ENCODE measurements at regions not wholly inside any gene's neighbourhood (a gene's known extent, or its start where the extent isn't known, plus 50 kb on each side); places are given as distances from the start of the nearest gene placed in this dataset.

- TF ChIP-seq, protein P1, sequence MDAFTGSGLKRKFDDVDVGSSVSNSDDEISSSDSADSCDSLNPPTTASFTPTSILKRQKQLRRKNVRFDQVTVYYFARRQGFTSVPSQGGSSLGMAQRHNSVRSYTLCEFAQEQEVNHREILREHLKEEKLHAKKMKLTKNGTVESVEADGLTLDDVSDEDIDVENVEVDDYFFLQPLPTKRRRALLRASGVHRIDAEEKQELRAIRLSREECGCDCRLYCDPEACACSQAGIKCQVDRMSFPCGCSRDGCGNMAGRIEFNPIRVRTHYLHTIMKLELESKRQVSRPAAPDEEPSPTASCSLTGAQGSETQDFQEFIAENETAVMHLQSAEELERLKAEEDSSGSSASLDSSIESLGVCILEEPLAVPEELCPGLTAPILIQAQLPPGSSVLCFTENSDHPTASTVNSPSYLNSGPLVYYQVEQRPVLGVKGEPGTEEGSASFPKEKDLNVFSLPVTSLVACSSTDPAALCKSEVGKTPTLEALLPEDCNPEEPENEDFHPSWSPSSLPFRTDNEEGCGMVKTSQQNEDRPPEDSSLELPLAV (CRISPR knock-in tag; conservative IDR thresholded peaks at IDR 0.05; ENCODE audit: low read depth): no peak
- TF ChIP-seq, protein P2, sequence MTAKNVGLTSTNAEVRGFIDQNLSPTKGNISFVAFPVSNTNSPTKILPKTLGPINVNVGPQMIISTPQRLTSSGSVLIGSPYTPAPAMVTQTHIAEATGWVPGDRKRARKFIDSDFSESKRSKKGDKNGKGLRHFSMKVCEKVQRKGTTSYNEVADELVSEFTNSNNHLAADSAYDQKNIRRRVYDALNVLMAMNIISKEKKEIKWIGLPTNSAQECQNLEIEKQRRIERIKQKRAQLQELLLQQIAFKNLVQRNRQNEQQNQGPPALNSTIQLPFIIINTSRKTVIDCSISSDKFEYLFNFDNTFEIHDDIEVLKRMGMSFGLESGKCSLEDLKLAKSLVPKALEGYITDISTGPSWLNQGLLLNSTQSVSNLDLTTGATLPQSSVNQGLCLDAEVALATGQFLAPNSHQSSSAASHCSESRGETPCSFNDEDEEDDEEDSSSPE (CRISPR knock-in tag; IDR thresholded peaks at IDR 0.05): no peak
- TF ChIP-seq KDM6A (CRISPR knock-in tag; IDR thresholded peaks at IDR 0.05; ENCODE audit: low read depth) (no peak), CREBL2 (CRISPR knock-in tag; IDR thresholded peaks at IDR 0.05; ENCODE audit: borderline replicate concordance) (no peak), ZFY (CRISPR knock-in tag; IDR thresholded peaks at IDR 0.05) (peak; percentile 51; the same call in 1 of the 2 replicates), ATF5 (CRISPR knock-in tag; IDR thresholded peaks at IDR 0.05; ENCODE audit: low read depth) (no peak), ZNF44 (CRISPR knock-in tag; IDR thresholded peaks at IDR 0.05) (no peak), NFATC3 (CRISPR knock-in tag; IDR thresholded peaks at IDR 0.05) (no peak), HOXD1 (CRISPR knock-in tag; IDR thresholded peaks at IDR 0.05) (no peak), ISL2 (CRISPR knock-in tag; IDR thresholded peaks at IDR 0.05) (no peak), IRX3 (CRISPR knock-in tag; IDR thresholded peaks at IDR 0.05; ENCODE audit: borderline replicate concordance, low read depth) (no peak), ZNF367 (CRISPR knock-in tag; IDR thresholded peaks at IDR 0.05; ENCODE audit: borderline replicate concordance) (no peak), NPAS2 (CRISPR knock-in tag; IDR thresholded peaks at IDR 0.05; ENCODE audit: borderline replicate concordance) (no peak), EED (CRISPR knock-in tag; IDR thresholded peaks at IDR 0.05) (no peak), ZKSCAN1 (IDR thresholded peaks at IDR 0.05; ENCODE audit: low read length) (no peak), XRCC5 (optimal IDR thresholded peaks at IDR 0.05; ENCODE audit: low read length) (no peak), ONECUT2 (CRISPR knock-in tag; IDR thresholded peaks at IDR 0.05) (no peak), POLR2AphosphoS2 (IDR thresholded peaks at IDR 0.05; ENCODE audit: low read depth, low read length) (no peak), ZNF850 (CRISPR knock-in tag; conservative IDR thresholded peaks at IDR 0.05) (no peak)
- TF ChIP-seq, protein P3, sequence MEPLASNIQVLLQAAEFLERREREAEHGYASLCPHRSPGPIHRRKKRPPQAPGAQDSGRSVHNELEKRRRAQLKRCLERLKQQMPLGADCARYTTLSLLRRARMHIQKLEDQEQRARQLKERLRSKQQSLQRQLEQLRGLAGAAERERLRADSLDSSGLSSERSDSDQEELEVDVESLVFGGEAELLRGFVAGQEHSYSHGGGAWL (CRISPR knock-in tag; IDR thresholded peaks at IDR 0.05): no peak
- TF ChIP-seq, protein P4, sequence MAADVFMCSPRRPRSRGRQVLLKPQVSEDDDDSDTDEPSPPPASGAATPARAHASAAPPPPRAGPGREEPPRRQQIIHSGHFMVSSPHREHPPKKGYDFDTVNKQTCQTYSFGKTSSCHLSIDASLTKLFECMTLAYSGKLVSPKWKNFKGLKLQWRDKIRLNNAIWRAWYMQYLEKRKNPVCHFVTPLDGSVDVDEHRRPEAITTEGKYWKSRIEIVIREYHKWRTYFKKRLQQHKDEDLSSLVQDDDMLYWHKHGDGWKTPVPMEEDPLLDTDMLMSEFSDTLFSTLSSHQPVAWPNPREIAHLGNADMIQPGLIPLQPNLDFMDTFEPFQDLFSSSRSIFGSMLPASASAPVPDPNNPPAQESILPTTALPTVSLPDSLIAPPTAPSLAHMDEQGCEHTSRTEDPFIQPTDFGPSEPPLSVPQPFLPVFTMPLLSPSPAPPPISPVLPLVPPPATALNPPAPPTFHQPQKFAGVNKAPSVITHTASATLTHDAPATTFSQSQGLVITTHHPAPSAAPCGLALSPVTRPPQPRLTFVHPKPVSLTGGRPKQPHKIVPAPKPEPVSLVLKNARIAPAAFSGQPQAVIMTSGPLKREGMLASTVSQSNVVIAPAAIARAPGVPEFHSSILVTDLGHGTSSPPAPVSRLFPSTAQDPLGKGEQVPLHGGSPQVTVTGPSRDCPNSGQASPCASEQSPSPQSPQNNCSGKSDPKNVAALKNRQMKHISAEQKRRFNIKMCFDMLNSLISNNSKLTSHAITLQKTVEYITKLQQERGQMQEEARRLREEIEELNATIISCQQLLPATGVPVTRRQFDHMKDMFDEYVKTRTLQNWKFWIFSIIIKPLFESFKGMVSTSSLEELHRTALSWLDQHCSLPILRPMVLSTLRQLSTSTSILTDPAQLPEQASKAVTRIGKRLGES (CRISPR knock-in tag; IDR thresholded peaks at IDR 0.05; ENCODE audit: borderline replicate concordance): no peak
- TF ChIP-seq, protein P5, sequence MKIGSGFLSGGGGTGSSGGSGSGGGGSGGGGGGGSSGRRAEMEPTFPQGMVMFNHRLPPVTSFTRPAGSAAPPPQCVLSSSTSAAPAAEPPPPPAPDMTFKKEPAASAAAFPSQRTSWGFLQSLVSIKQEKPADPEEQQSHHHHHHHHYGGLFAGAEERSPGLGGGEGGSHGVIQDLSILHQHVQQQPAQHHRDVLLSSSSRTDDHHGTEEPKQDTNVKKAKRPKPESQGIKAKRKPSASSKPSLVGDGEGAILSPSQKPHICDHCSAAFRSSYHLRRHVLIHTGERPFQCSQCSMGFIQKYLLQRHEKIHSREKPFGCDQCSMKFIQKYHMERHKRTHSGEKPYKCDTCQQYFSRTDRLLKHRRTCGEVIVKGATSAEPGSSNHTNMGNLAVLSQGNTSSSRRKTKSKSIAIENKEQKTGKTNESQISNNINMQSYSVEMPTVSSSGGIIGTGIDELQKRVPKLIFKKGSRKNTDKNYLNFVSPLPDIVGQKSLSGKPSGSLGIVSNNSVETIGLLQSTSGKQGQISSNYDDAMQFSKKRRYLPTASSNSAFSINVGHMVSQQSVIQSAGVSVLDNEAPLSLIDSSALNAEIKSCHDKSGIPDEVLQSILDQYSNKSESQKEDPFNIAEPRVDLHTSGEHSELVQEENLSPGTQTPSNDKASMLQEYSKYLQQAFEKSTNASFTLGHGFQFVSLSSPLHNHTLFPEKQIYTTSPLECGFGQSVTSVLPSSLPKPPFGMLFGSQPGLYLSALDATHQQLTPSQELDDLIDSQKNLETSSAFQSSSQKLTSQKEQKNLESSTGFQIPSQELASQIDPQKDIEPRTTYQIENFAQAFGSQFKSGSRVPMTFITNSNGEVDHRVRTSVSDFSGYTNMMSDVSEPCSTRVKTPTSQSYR (CRISPR knock-in tag; IDR thresholded peaks at IDR 0.05; ENCODE audit: borderline replicate concordance): no peak
Observed at GRCh38 chr2:120464448-120464931, 118.6 kb downstream of the INHBB start (continued).
